Ovary (tissue), 7 donors: ENCODE measurements at regions not wholly inside any gene's neighbourhood (a gene's known extent, or its start where the extent isn't known, plus 50 kb on each side); places are given as distances from the start of the nearest gene placed in this dataset.
"Not testable (repeated sequence)": the region's sequence is repeated elsewhere in the genome, so short reads cannot be mapped to it uniquely, and the experiment has no call there.

ENCODE experiments used
- DNase-seq, 5 donors: peaks; one replicate each; pipeline ENCODE4 v3.0.0-alpha.2; 2019 to 2020
- H3K27ac ChIP-seq, 2 donors: fragments of 200-600 bp; one replicate each; pipeline versions ENCODE4 v1.5.1 to v1.8.0; 2019 to 2022
- H3K27me3 ChIP-seq: fragments of 200-600 bp; one replicate; pipeline ENCODE4 v1.8.0; 2022
- H3K36me3 ChIP-seq: fragments of 200-600 bp; sonication (generic); one replicate; pipeline ENCODE4 v1.5.1; 2019
- H3K4me1 ChIP-seq: one replicate; pipeline ENCODE4 v1.8.1; 2013; ENCODE audit warnings: mild to moderate bottlenecking, moderate library complexity; ENCODE audit not compliant: insufficient read depth
- H3K4me3 ChIP-seq: fragments of 200-600 bp; sonication (generic); one replicate; pipeline ENCODE4 v1.5.1; 2017
- H3K9me3 ChIP-seq, 2 donors: fragments of 200-600 bp in 1 of 2; sonication (generic) in 1 of 2; one replicate each; pipeline versions ENCODE4 v1.5.1 to v1.8.1; 2013 to 2019; ENCODE audit warnings: mild to moderate bottlenecking in 1 of 2, moderate library complexity in 1 of 2
- CTCF ChIP-seq, 3 donors: fragments of 450-650 bp in 2 of 3; fragments of 200-600 bp in 1 of 3; IDR thresholded peaks; one replicate each; pipeline versions ENCODE4 v1.5.1 to v1.8.0; 2016 to 2022; ENCODE audit warnings: antibody characterized with exemption in 3 of 3, mild to moderate bottlenecking in 1 of 3
- EP300 ChIP-seq: sonication (generic); formaldehyde crosslinking; IDR thresholded peaks from one replicate; pipeline ENCODE4 v1.6.1; 2017; ENCODE audit warnings: antibody characterized with exemption
- POLR2A ChIP-seq: fragments of 450-650 bp; IDR thresholded peaks from one replicate; pipeline ENCODE4 v1.6.1; 2017; ENCODE audit warnings: antibody characterized with exemption, mild to moderate bottlenecking, moderate library complexity
- WGBS, 3 donors: extraction: QIAGEN DNeasy Blood & Tissue Kit in 1 of 3; methylation state at CpG; one replicate each; pipeline versions ENCODE4 v1.1.5 to v1.1.7; 2013 to 2017; 5-methylcytosine and 5-hydroxymethylcytosine counted together
- intact Hi-C, 4 donors: fragments of 100-400 bp; cut with DNase I; formaldehyde crosslinking; loops; one replicate each; pipeline versions ENCODE4 v1.11.0 to v1.15.1; 2022 to 2023
- donor health status: DM: no; HTN: no; CAD: no; lungs with moderate emphysema.
- donor health status: DM: no; HTN: no; CAD: no.
- donor health status: Bipolar disorder and iron deficiency.
- donor health status: DM: no; HTN: no; CAD: no.
- donor health status: DM: yes; HTN: yes; CAD: no.

DNA sequence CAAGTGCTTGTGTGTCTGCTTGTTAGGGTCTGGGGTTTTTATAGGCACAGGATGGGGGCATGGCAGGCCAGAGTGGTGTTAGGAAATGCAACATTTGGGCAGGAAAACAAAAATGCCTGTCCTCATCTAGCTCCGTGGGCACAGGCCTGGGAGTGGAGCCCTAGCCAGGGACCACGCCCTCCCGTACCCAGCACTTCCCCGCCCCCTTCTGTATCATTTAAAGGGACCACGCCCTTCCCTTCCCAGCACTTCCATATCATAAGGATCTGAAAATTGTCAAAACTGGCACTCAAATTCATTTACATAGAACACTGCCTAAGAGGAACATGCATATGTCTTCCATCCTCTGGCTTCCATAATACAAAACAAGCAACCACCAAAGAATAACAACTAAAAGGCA, 185.8 kb downstream of the B3GLCT start:
- no peak overlapping the region for H3K4me3 ChIP-seq
- no peaks in the 10 kb centered on the region for H3K9me3 ChIP-seq
- no peak for DNase-seq
- 73 to 77% (median 76%) methylated on average over 5 of the region's 5 CpGs for WGBS, 3 donors
- no peaks in the 10 kb centered on the region for H3K27me3 ChIP-seq
- intact Hi-C loops: no loop called here
- H3K27ac ChIP-seq: no peak overlapping the region
- TF ChIP-seq EP300: no peak
- no peak for TF ChIP-seq CTCF (IDR thresholded peaks at IDR 0.05)
- TF ChIP-seq POLR2A: no peak
- no peaks in the 10 kb centered on the region for H3K4me1 ChIP-seq
- no peaks in the 10 kb centered on the region for H3K36me3 ChIP-seq

DNA sequence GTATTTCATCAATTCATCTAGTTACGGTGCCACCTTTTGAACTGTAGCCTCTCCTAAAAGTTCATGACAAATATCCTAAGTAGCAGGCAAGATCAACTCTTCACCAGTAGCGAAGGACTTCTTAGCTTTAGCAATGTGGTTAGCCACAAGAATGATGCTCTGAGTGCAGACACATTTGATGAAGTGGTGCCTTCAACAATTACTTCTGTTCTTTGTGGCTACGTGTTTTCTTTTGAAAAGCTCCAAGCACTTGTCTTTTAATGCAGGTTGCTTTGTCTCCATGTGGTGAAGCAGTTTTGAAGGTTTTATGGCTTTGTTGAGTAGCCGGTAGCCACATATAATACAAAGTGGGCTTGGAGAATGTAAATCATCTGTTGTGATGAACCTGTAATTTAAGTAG, 194.7 kb downstream of the B3GLCT start:
- intact Hi-C loops: no loop called here
- Histone ChIP-seq H3K4me3 (no peak overlapping the region), H3K27ac (no peak overlapping the region), H3K36me3 (no peaks in the 10 kb centered on the region), H3K9me3 (no peaks in the 10 kb centered on the region), H3K27me3 (no peaks in the 10 kb centered on the region), H3K4me1 (no peaks in the 10 kb centered on the region)
- no peak for TF ChIP-seq EP300
- TF ChIP-seq POLR2A: no peak
- no peak for DNase-seq
- WGBS, 3 donors: 81 to 85% (median 83%) methylated on average over 4 of the region's 4 CpGs

GRCh38 chr13:31395090-31395489, 195.3 kb downstream of the B3GLCT start:
- 84 to 89% (median 85%) methylated on average over 3 of the region's 3 CpGs for WGBS, 3 donors
- TF ChIP-seq POLR2A (no peak), EP300 (no peak), CTCF (IDR thresholded peaks at IDR 0.05) (no peak)
- Histone ChIP-seq H3K4me1 (no peaks in the 10 kb centered on the region), H3K4me3 (no peak overlapping the region), H3K27me3 (no peaks in the 10 kb centered on the region), H3K9me3 (no peaks in the 10 kb centered on the region), H3K27ac (no peak overlapping the region), H3K36me3 (no peaks in the 10 kb centered on the region)
- no peak for DNase-seq
- intact Hi-C loops: no loop called here

DNA sequence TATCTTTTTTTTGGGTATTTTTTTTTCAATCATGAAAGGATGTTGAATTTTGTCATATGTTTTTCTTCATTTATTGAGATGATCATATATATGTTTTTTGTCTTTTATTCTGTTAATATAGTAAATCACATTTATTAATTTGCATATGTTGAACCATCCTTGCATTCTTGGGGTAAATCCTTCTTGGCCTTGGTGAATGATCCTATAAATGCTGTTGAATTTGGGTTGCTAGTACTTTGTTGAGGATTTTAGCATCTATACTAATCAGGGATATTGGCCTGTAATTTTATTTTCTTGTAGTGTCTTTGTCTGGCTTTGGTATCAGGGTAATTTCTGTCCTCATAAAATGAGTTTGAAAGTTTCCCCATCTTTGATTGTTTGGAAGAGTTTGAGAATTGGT, 199.9 kb downstream of the B3GLCT start:
- H3K27me3 ChIP-seq: no peaks in the 10 kb centered on the region
- no peaks in the 10 kb centered on the region for H3K36me3 ChIP-seq
- intact Hi-C loops: no loop called here
- H3K27ac ChIP-seq: no peak overlapping the region
- H3K4me3 ChIP-seq: no peak overlapping the region
- no peak for DNase-seq
- H3K9me3 ChIP-seq: no peaks in the 10 kb centered on the region
- H3K4me1 ChIP-seq: no peaks in the 10 kb centered on the region
- TF ChIP-seq EP300: no peak
- TF ChIP-seq CTCF (IDR thresholded peaks at IDR 0.05): no peak
- no peak for TF ChIP-seq POLR2A

- H3K4me1 ChIP-seq, intact Hi-C loops, DNase-seq, H3K27me3 ChIP-seq, H3K9me3 ChIP-seq, H3K36me3 ChIP-seq, H3K27ac ChIP-seq, H3K4me3 ChIP-seq: not testable (repeated sequence)
- WGBS, 3 donors: 11 to 40% (median 24%) methylated on average over 4 of the region's 4 CpGs
These were observed 203.9 kb downstream of the B3GLCT start for GRCh38 chr13:31403711-31404110.

DNA sequence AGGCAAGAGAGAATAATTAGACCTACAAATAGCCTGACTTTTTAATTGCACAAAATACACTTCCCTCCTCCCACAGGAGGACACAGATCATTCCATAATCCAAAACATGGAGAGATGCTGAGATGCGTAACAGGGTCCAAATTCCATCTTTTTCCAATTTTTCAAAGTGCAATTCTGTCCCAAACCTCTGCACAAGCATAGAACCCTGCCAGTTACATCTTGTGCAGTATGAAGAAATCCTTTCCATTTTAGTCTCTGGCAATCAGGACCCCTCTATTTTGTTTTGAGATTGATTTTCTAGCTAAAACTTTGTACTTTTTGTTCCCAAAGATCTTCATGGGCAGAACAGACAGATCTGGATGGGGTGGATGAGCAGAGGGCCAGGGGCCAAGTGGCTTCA, 209.2 kb downstream of the B3GLCT start:
- Histone ChIP-seq H3K27ac (no peak overlapping the region), H3K4me1 (no peaks in the 10 kb centered on the region), H3K36me3 (no peaks in the 10 kb centered on the region), H3K27me3 (no peaks in the 10 kb centered on the region), H3K4me3 (no peak overlapping the region), H3K9me3 (no peaks in the 10 kb centered on the region)
- DNase-seq: no peak
- WGBS, 3 donors: 78 to 100% (median 94%) methylated on average over 1 of the region's 1 CpG
- intact Hi-C loops: no loop called here
- TF ChIP-seq POLR2A: no peak
- no peak for TF ChIP-seq EP300
- no peak for TF ChIP-seq CTCF (IDR thresholded peaks at IDR 0.05)
